ENCODE measurements at regions not wholly inside any gene's neighbourhood (a gene's known extent, or its start where the extent isn't known, plus 50 kb on each side); places are given as distances from the start of the nearest gene placed in this dataset.

DNA sequence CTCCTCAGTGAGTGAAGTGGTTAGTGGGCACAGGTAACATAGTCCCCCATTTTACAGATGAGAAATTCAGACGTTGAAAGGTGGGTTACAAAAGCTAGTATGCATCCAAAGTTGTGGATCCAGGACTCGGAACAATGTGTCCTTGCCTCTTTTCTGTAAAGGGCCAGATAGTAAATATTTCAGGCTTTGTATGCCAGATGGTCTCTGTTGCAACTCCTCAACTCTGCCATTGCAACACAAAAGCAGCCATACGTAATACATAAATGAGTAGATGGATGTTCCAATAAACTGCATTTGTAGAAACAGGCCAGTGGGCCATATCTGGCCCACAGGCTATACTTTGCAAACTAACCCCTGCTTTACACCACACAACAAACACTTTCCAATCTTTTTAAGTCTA, 166.6 kb upstream of the PKDCC start:
- DNase-seq (ENCODE audit: low read depth in 2 of 2), result peak; percentile 20 to 70
- no peak overlapping the region for H3K4me3 ChIP-seq (replicated peaks in 1 of 2; ENCODE audit: low read depth in 2 of 2, low read length in 2 of 2)
- TF ChIP-seq CTCF (IDR thresholded peaks at IDR 0.05; ENCODE audit: low read depth, low read length), result no peak

DNA sequence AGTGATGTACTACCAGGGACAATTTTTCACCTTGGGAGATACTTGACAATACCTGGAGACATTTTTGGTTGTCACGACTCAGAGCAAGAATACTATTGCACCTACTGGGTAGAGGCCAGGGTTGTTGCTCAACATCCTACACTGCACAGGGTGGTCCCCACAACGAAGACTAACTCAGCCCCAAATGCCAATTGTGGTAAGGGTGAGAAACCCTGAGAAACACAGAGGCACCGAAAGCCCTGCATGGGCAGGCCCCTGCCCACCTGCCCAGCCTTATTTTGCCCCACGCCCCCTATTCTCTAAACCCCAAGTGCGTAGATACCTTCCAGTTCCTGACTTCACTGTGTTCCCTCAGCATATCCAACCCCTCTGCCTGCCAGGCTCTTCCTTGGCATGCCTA, 163.1 kb upstream of the PKDCC start:
- no peak for TF ChIP-seq CTCF (IDR thresholded peaks at IDR 0.05; ENCODE audit: low read depth, low read length)
- no peak overlapping the region for H3K4me3 ChIP-seq (replicated peaks in 1 of 2; ENCODE audit: low read depth in 2 of 2, low read length in 2 of 2)
- DNase-seq (ENCODE audit: low read depth in 2 of 2), result no peak

DNA sequence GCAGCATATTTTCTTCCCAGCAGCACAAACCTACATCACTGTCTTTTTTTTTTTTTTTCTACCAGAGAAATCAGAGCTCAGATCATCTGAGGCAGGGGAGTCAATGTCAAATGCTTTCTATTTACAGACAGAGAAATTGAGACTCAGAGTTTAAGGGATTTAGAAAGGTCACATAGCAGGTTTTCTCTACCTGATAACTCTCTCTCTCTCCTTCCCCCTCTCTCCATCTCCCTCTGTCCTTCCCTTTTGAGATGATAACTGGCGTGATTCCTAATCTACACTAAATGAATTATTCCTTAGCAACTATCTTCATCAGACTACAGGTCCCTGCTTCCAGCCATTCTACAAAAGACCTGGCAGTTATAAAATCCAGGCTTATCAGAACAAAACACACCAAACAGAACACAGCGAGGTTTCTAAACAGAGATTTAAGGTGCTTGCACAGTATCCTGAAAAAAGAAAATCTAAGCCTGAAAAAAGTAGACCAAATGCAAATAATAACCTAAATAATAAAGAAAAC, 161.6 kb upstream of the PKDCC start:
- TF ChIP-seq CTCF (IDR thresholded peaks at IDR 0.05; ENCODE audit: low read depth, low read length), result no peak
- no peak overlapping the region for H3K4me3 ChIP-seq (replicated peaks in 1 of 2; ENCODE audit: low read depth in 2 of 2, low read length in 2 of 2)
- DNase-seq (ENCODE audit: low read depth in 2 of 2), result no peak

DNA sequence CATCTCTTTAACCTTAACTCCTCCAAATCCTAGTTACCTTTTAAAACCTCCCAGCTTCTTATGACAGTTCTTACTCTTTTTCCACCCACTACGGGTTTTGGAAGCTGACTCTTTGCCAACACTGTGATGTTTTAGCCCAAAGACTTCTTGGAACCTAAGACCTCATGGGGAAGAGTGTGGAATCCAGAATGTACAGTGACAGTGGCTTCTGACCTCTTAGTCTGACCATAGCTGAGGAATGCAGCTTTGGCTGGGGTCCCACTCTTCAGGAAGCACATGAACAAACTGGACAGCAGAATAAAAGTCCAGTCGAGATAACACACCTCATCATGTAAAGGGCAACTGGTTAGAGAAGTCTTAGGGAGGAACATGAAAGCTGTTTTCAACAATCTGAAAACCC, 161.1 kb upstream of the PKDCC start:
- peak; percentile 22 to 75 for DNase-seq (ENCODE audit: low read depth in 2 of 2)
- no peak for TF ChIP-seq CTCF (IDR thresholded peaks at IDR 0.05; ENCODE audit: low read depth, low read length)
- no peak overlapping the region for H3K4me3 ChIP-seq (replicated peaks in 1 of 2; ENCODE audit: low read depth in 2 of 2, low read length in 2 of 2)

DNA sequence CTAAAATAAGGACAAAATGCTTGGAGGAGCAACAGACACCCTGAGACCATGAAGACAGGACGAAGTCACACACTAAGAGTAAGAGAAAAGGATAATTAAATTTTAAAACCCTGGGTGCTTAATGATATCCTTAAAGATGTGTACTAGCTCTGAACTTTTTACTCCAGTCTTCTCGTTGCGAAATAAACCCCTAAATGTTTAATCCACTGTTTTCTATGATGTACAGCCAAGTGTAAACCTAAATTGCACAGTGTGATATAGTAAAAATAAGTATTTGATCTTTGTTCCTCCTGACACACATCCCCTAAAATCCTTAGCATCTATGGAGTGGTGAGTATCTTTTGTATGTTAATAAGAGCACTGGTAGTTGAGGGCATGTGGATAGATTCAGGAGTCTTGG, 157.5 kb upstream of the PKDCC start:
- DNase-seq (ENCODE audit: low read depth in 2 of 2), result no peak
- no peak overlapping the region for H3K4me3 ChIP-seq (replicated peaks in 1 of 2; ENCODE audit: low read depth in 2 of 2, low read length in 2 of 2)
- TF ChIP-seq CTCF (IDR thresholded peaks at IDR 0.05; ENCODE audit: low read depth, low read length), result no peak

DNA sequence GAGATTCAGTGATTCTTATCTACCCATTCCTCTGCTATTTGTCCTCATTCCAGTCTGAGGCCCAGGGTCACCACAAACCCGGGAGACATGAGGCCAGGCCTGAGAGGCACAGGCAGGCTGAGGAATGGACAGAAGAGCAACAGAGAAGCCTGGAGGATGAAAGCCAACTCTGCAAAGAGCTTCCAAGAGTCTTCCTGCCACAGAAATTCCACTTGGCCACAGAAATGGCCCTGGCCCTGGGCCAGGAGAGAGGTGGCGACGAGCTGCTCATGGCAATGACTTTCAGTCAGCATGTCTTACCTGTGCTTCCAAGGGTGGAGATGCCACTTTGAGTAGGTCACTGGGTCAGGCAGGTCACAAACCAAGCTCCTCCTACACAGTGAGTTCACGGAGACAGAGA, 155.3 kb upstream of the PKDCC start:
- DNase-seq (ENCODE audit: low read depth in 2 of 2), result no peak
- TF ChIP-seq CTCF (IDR thresholded peaks at IDR 0.05; ENCODE audit: low read depth, low read length), result no peak
- no peak overlapping the region for H3K4me3 ChIP-seq (replicated peaks in 1 of 2; ENCODE audit: low read depth in 2 of 2, low read length in 2 of 2)

Measured in cardiac fibroblast (primary cell).